Ectodermal cell (in vitro differentiated cells): ENCODE measurements at regions not wholly inside any gene's neighbourhood (a gene's known extent, or its start where the extent isn't known, plus 50 kb on each side); places are given as distances from the start of the nearest gene placed in this dataset.

Source experiments
- H3K27ac ChIP-seq: 2 replicates; pipeline ENCODE4 v1.7.0; 2013; ENCODE audit warnings: mild to moderate bottlenecking, low read depth, low read length; ENCODE audit not compliant: insufficient read depth, poor library complexity, severe bottlenecking
- H3K27me3 ChIP-seq: 2 replicates; pipeline ENCODE4 v1.7.0; 2013; ENCODE audit warnings: mild to moderate bottlenecking, low read length; ENCODE audit not compliant: insufficient read depth, control insufficient read depth, poor library complexity, severe bottlenecking
- H3K36me3 ChIP-seq: one replicate; pipeline ENCODE4 v1.7.0; 2013; ENCODE audit warnings: low read length; ENCODE audit not compliant: control insufficient read depth, insufficient read depth
- H3K4me1 ChIP-seq: one replicate; pipeline ENCODE4 v1.7.0; 2013; ENCODE audit warnings: low read length; ENCODE audit not compliant: control insufficient read depth, insufficient read depth
- H3K4me3 ChIP-seq: 2 replicates; pipeline ENCODE4 v1.7.0; 2013; ENCODE audit warnings: low read depth, low read length, control low read depth; ENCODE audit not compliant: insufficient read depth
- H3K9me3 ChIP-seq: 2 replicates; pipeline ENCODE4 v1.7.0; 2013; ENCODE audit warnings: mild to moderate bottlenecking, low read length, moderate library complexity; ENCODE audit not compliant: control insufficient read depth
- WGBS, 2 experiments: methylation state at CpG; one replicate each; pipeline ENCODE4 v1.1.7; 2013; ENCODE audit warnings: missing lambda C conversion rate in 2 of 2; 5-methylcytosine and 5-hydroxymethylcytosine counted together

- H3K4me3 ChIP-seq = no peak overlapping the region
- H3K27me3 ChIP-seq = no peaks in the 10 kb centered on the region
- no peaks in the 10 kb centered on the region for H3K9me3 ChIP-seq
- H3K27ac ChIP-seq = no peak overlapping the region
- H3K36me3 ChIP-seq = no peaks in the 10 kb centered on the region
- WGBS, 2 experiments = 5 to 10% methylated on average over 7 of the region's 7 CpGs
- H3K4me1 ChIP-seq = peaks cover 11% of the 10 kb centered on the region
These were observed 201.7 kb upstream of the UBL3 start for GRCh38 chr13:30052120-30052519.

- no peaks in the 10 kb centered on the region for H3K9me3 ChIP-seq
- H3K27me3 ChIP-seq = no peaks in the 10 kb centered on the region
- H3K36me3 ChIP-seq = no peaks in the 10 kb centered on the region
- 29 to 46% methylated on average over 2 of the region's 2 CpGs for WGBS, 2 experiments
- peaks cover 11% of the 10 kb centered on the region for H3K4me1 ChIP-seq
- H3K27ac ChIP-seq = no peak overlapping the region
- H3K4me3 ChIP-seq = no peak overlapping the region
These were observed 201.2 kb upstream of the UBL3 start for GRCh38 chr13:30051531-30052060.

- H3K9me3 ChIP-seq = no peaks in the 10 kb centered on the region
- H3K4me1 ChIP-seq = peaks cover 11% of the 10 kb centered on the region
- WGBS, 2 experiments = 86 to 98% methylated on average over 4 to 5 of the region's 5 CpGs
- H3K4me3 ChIP-seq = no peak overlapping the region
- no peaks in the 10 kb centered on the region for H3K27me3 ChIP-seq
- no peak overlapping the region for H3K27ac ChIP-seq
- no peaks in the 10 kb centered on the region for H3K36me3 ChIP-seq
These were observed 199.3 kb upstream of the UBL3 start for GRCh38 chr13:30049692-30050091.

- Histone ChIP-seq H3K27me3 (no peaks in the 10 kb centered on the region), H3K36me3 (no peaks in the 10 kb centered on the region), H3K4me1 (no peaks in the 10 kb centered on the region), H3K4me3 (no peak overlapping the region), H3K9me3 (no peaks in the 10 kb centered on the region), H3K27ac (no peak overlapping the region)
- WGBS, 2 experiments = 87% methylated on average over 3 of the region's 3 CpGs
These were observed 196.9 kb upstream of the UBL3 start for GRCh38 chr13:30047154-30047874.

GRCh38 chr13:30045916-30046704 lies 195.7 kb upstream of the UBL3 start:
- Histone ChIP-seq H3K27me3 (no peaks in the 10 kb centered on the region), H3K27ac (no peak overlapping the region), H3K4me1 (no peaks in the 10 kb centered on the region), H3K4me3 (no peak overlapping the region), H3K36me3 (no peaks in the 10 kb centered on the region), H3K9me3 (no peaks in the 10 kb centered on the region)
- WGBS, 2 experiments = 91 to 96% methylated on average over 7 of the region's 7 CpGs

GRCh38 chr13:30044932-30045331 lies 194.5 kb upstream of the UBL3 start:
- Histone ChIP-seq H3K27ac (no peak overlapping the region), H3K27me3 (no peaks in the 10 kb centered on the region), H3K36me3 (no peaks in the 10 kb centered on the region), H3K4me1 (no peaks in the 10 kb centered on the region), H3K4me3 (no peak overlapping the region), H3K9me3 (no peaks in the 10 kb centered on the region)
- 80% methylated on average over 1 of the region's 1 CpG; no CpG with 5 or more reads in 1 of the 2 experiments for WGBS, 2 experiments

GRCh38 chr13:30043631-30043925 lies 193.2 kb upstream of the UBL3 start:
- no peaks in the 10 kb centered on the region for H3K27me3 ChIP-seq
- H3K4me1 ChIP-seq = peaks cover 4% of the 10 kb centered on the region
- H3K27ac ChIP-seq = no peak overlapping the region
- no peaks in the 10 kb centered on the region for H3K9me3 ChIP-seq
- H3K36me3 ChIP-seq = no peaks in the 10 kb centered on the region
- H3K4me3 ChIP-seq = no peak overlapping the region

GRCh38 chr13:30042891-30043630 lies 192.6 kb upstream of the UBL3 start:
- H3K27me3 ChIP-seq = no peaks in the 10 kb centered on the region
- peaks cover 4% of the 10 kb centered on the region for H3K4me1 ChIP-seq
- H3K9me3 ChIP-seq = no peaks in the 10 kb centered on the region
- 92 to 93% methylated on average over 5 of the region's 5 CpGs for WGBS, 2 experiments
- H3K4me3 ChIP-seq = no peak overlapping the region
- H3K36me3 ChIP-seq = no peaks in the 10 kb centered on the region
- no peak overlapping the region for H3K27ac ChIP-seq

- no peak overlapping the region for H3K27ac ChIP-seq
- H3K4me1 ChIP-seq = peaks cover 4% of the 10 kb centered on the region
- H3K27me3 ChIP-seq = no peaks in the 10 kb centered on the region
- WGBS, 2 experiments = 92 to 93% methylated on average over 3 of the region's 3 CpGs
- H3K9me3 ChIP-seq = no peaks in the 10 kb centered on the region
- H3K4me3 ChIP-seq = no peak overlapping the region
- H3K36me3 ChIP-seq = no peaks in the 10 kb centered on the region
These were observed 191.9 kb upstream of the UBL3 start for GRCh38 chr13:30042272-30042671.

- WGBS, 2 experiments = 65% methylated on average over 3 of the region's 3 CpGs
- Histone ChIP-seq H3K4me1 (peaks cover 4% of the 10 kb centered on the region), H3K4me3 (no peak overlapping the region), H3K36me3 (no peaks in the 10 kb centered on the region), H3K27me3 (no peaks in the 10 kb centered on the region), H3K9me3 (no peaks in the 10 kb centered on the region), H3K27ac (no peak overlapping the region)
These were observed 189.1 kb upstream of the UBL3 start for GRCh38 chr13:30039511-30039911.
